ENCODE measurements at regions not wholly inside any gene's neighbourhood (a gene's known extent, or its start where the extent isn't known, plus 50 kb on each side); places are given as distances from the start of the nearest gene placed in this dataset.

DNA sequence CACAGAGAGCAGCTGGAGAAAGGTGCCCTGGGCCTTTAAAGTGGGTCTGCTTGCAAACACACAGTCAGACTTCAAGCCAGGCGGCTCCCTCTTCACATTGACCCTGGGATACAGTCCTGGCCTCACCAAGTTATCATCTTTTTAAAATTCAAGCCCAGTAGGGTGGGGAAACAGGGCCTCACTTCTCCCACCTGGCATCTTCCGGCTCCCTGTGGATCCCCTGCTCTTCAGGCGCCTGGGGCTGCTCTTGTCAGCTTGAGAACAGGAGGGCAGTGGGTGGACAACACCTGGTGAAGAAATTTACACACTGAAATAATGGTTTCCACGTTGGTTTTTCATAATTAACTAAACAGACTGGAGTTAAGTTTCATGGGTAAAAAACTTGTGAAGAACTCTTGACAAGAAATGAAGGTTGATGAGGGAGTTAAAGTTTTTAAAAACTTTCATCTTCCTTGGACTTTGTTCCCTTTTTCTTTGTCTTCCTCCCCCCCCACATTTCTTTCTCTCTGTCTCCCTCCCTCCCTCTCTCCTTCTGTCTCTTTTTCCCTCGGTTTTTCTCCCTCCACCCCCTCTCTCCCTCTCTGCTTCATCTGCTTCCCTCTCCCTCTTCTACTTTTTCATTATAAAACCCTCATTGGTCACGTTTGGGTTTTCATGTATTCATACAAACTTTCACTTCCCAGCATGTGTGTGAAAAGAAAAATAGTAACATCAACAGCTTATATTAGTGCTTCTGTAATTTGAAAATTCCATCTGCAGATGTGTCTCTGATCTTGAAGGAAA lies 219.6 kb downstream of the DMRT2 start:
- 47% methylated on average over 2 of the region's 6 CpGs for WGBS (ENCODE audit: insufficient coverage)
- TF ChIP-seq, protein P1, sequence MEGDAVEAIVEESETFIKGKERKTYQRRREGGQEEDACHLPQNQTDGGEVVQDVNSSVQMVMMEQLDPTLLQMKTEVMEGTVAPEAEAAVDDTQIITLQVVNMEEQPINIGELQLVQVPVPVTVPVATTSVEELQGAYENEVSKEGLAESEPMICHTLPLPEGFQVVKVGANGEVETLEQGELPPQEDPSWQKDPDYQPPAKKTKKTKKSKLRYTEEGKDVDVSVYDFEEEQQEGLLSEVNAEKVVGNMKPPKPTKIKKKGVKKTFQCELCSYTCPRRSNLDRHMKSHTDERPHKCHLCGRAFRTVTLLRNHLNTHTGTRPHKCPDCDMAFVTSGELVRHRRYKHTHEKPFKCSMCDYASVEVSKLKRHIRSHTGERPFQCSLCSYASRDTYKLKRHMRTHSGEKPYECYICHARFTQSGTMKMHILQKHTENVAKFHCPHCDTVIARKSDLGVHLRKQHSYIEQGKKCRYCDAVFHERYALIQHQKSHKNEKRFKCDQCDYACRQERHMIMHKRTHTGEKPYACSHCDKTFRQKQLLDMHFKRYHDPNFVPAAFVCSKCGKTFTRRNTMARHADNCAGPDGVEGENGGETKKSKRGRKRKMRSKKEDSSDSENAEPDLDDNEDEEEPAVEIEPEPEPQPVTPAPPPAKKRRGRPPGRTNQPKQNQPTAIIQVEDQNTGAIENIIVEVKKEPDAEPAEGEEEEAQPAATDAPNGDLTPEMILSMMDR (IDR thresholded peaks at IDR 0.05): no peak
- Histone ChIP-seq H3K4me2 (replicated peaks; ENCODE audit: extremely low read depth, low read length, poor library complexity, severe bottlenecking) (no peak overlapping the region), H3K4me3 (replicated peaks in 1 of 3; ENCODE audit: low read depth in 2 of 3, low read length in 3 of 3) (no peak overlapping the region), H3K9ac (ENCODE audit: insufficient read depth, low read length, poor library complexity, severe bottlenecking) (no peak overlapping the region), H3K79me2 (ENCODE audit: insufficient read depth, low read length) (no peaks in the 10 kb centered on the region), H3K4me1 (ENCODE audit: control insufficient read depth in 1 of 2, insufficient read depth in 2 of 2, low read length in 2 of 2) (no peaks in the 10 kb centered on the region), H4K20me1 (ENCODE audit: insufficient read depth, low read length) (no peaks in the 10 kb centered on the region), H3K27ac (ENCODE audit: low read depth in 1 of 2, low read length in 2 of 2) (no peak overlapping the region), H3K27me3 (ENCODE audit: control insufficient read depth in 2 of 2, insufficient read depth in 2 of 2, low read length in 2 of 2) (no peaks in the 10 kb centered on the region), H3K9me3 (replicated peaks in 1 of 2; ENCODE audit: control insufficient read depth in 1 of 2, insufficient read depth in 1 of 2, low read length in 2 of 2) (no peaks in the 10 kb centered on the region), H2AFZ (ENCODE audit: insufficient read depth, low read depth, low read length, poor library complexity, severe bottlenecking) (no peak overlapping the region), H3K36me3 (replicated peaks in 1 of 2; ENCODE audit: control insufficient read depth in 1 of 2, insufficient read depth in 2 of 2, low read length in 2 of 2) (no peaks in the 10 kb centered on the region)
- H3K4me3 Mint-ChIP-seq: no peak overlapping the region
- intact Hi-C loops (cut with micrococcal nuclease): no loop called here
- H3K36me3 Mint-ChIP-seq: no peaks in the 10 kb centered on the region
- H3K9me3 Mint-ChIP-seq: peaks cover 0 to 17% (median 2%) of the 10 kb centered on the region in 7 donors
- no peaks in the 10 kb centered on the region for H3K4me1 Mint-ChIP-seq
- no peaks in the 10 kb centered on the region for H3K27me3 Mint-ChIP-seq (ENCODE audit: low read depth in 3 of 3)
- no peak for DNase-seq
- H3K27ac Mint-ChIP-seq: no peak overlapping the region

DNA sequence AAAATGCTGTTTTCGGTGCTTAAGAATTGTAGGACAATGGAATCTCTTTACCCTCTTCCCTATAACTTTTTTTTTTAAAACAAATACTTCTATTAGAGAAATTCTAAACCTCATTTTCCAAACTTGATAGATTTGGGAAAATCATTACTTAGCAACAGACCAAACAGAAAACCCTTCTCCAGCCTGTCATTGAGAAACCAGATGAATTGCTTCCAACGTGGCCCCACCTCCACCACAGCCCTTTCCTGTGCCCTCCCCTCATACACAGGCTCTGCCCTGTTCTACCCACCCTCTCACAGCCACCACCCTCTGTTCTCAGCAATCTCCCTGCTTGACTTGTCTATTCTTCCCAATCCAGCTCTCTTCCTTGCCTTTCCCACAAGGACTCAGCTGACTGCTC lies 221.2 kb downstream of the DMRT2 start:
- Histone ChIP-seq H3K27ac (ENCODE audit: low read depth in 1 of 2, low read length in 2 of 2) (no peak overlapping the region), H3K79me2 (ENCODE audit: insufficient read depth, low read length) (no peaks in the 10 kb centered on the region), H3K4me3 (replicated peaks in 1 of 3; ENCODE audit: low read depth in 2 of 3, low read length in 3 of 3) (no peak overlapping the region), H2AFZ (ENCODE audit: insufficient read depth, low read depth, low read length, poor library complexity, severe bottlenecking) (no peak overlapping the region), H3K4me1 (ENCODE audit: control insufficient read depth in 1 of 2, insufficient read depth in 2 of 2, low read length in 2 of 2) (no peaks in the 10 kb centered on the region), H3K36me3 (replicated peaks in 1 of 2; ENCODE audit: control insufficient read depth in 1 of 2, insufficient read depth in 2 of 2, low read length in 2 of 2) (no peaks in the 10 kb centered on the region), H3K4me2 (replicated peaks; ENCODE audit: extremely low read depth, low read length, poor library complexity, severe bottlenecking) (no peak overlapping the region), H3K27me3 (ENCODE audit: control insufficient read depth in 2 of 2, insufficient read depth in 2 of 2, low read length in 2 of 2) (no peaks in the 10 kb centered on the region), H3K9ac (ENCODE audit: insufficient read depth, low read length, poor library complexity, severe bottlenecking) (no peak overlapping the region), H4K20me1 (ENCODE audit: insufficient read depth, low read length) (no peaks in the 10 kb centered on the region), H3K9me3 (replicated peaks in 1 of 2; ENCODE audit: control insufficient read depth in 1 of 2, insufficient read depth in 1 of 2, low read length in 2 of 2) (no peaks in the 10 kb centered on the region)
- Mint-ChIP-seq H3K9me3 (peaks cover 0 to 15% (median 2%) of the 10 kb centered on the region in 7 donors), H3K4me1 (no peaks in the 10 kb centered on the region), H3K4me3 (no peak overlapping the region), H3K27ac (no peak overlapping the region), H3K36me3 (no peaks in the 10 kb centered on the region), H3K27me3 (ENCODE audit: low read depth in 3 of 3) (no peaks in the 10 kb centered on the region)
- intact Hi-C loops (cut with micrococcal nuclease): no loop called here
- whole genome bisulfite sequencing (ENCODE audit: insufficient coverage): 7% methylated on average over 1 of the region's 2 CpGs
- TF ChIP-seq, protein P1 (IDR thresholded peaks at IDR 0.05): no peak
- DNase-seq: no peak

Data from CD14-positive monocyte (primary cell).